Neural cell (in vitro differentiated cells): ENCODE measurements at regions not wholly inside any gene's neighbourhood (a gene's known extent, or its start where the extent isn't known, plus 50 kb on each side); places are given as distances from the start of the nearest gene placed in this dataset.

ENCODE experiments used
- H2AFZ ChIP-seq: fragments of 200-600, 300-800 bp; sonication (generic), shearing (Covaris generic); 2 replicates; pipeline ENCODE4 v1.6.0; 2014; ENCODE audit warnings: low read depth, mild to moderate bottlenecking, antibody characterized with exemption, low read length, moderate library complexity
- H3F3A ChIP-seq: fragments of 200-600 bp; shearing (Covaris generic); 2 replicates; pipeline ENCODE4 v1.6.1; 2016; ENCODE audit warnings: mild to moderate bottlenecking, moderate library complexity, mixed read lengths, antibody characterized with exemption, low read length; ENCODE audit not compliant: insufficient read depth, poor library complexity, severe bottlenecking
- H3K27ac ChIP-seq: fragments of 200-600, 300-800 bp; sonication (generic), shearing (Covaris generic); 2 replicates; pipeline ENCODE4 v1.5.1; 2014; ENCODE audit warnings: mild to moderate bottlenecking, low read length, moderate library complexity
- H3K27me3 ChIP-seq: fragments of 300-800, 200-600 bp; sonication (generic), shearing (Covaris generic); 2 replicates; pipeline ENCODE4 v1.6.0; 2014; ENCODE audit warnings: mild to moderate bottlenecking, low read depth, low read length, moderate library complexity; ENCODE audit not compliant: insufficient read depth
- H3K36me3 ChIP-seq: fragments of 300-800, 200-600 bp; sonication (generic), shearing (Covaris generic); 2 replicates; pipeline ENCODE4 v1.5.1; 2014; ENCODE audit warnings: mild to moderate bottlenecking, antibody characterized with exemption, low read length, moderate library complexity; ENCODE audit not compliant: insufficient read depth
- H3K4me2 ChIP-seq: fragments of 300-800, 200-600 bp; sonication (generic), shearing (Covaris generic); 2 replicates; pipeline ENCODE4 v1.6.0; 2014; ENCODE audit warnings: mild to moderate bottlenecking, low read length
- H3K4me3 ChIP-seq: fragments of 300-800, 200-600 bp; sonication (generic), shearing (Covaris generic); 2 replicates; pipeline ENCODE4 v1.5.1; 2014; ENCODE audit warnings: mild to moderate bottlenecking, low read length, moderate library complexity
- H3K79me2 ChIP-seq: fragments of 200-600 bp; shearing (Covaris generic); replicated peaks from 2 replicates; pipeline ENCODE4 v1.6.0; 2014; ENCODE audit warnings: mild to moderate bottlenecking, low read length, moderate library complexity; ENCODE audit not compliant: insufficient read depth
- H3K9ac ChIP-seq: fragments of 300-800, 200-600 bp; sonication (generic), shearing (Covaris generic); 2 replicates; pipeline ENCODE4 v1.6.1; 2016; ENCODE audit warnings: mild to moderate bottlenecking, low read length, mixed read lengths
- H3K9me2 ChIP-seq: fragments of 200-600 bp; shearing (Covaris generic); 2 replicates; pipeline ENCODE4 v1.6.1; 2016; ENCODE audit warnings: mild to moderate bottlenecking, low read length, mixed read lengths; ENCODE audit not compliant: insufficient read depth
- H3K9me3 ChIP-seq: fragments of 200-600, 300-800 bp; sonication (generic), shearing (Covaris generic); 2 replicates; pipeline ENCODE4 v1.6.1; 2016; ENCODE audit warnings: mild to moderate bottlenecking, mixed run types, low read length, moderate library complexity, mixed read lengths
- H4K20me1 ChIP-seq: fragments of 200-600 bp; shearing (Covaris generic); 2 replicates; pipeline ENCODE4 v1.6.1; 2016; ENCODE audit warnings: mild to moderate bottlenecking, mixed run types; ENCODE audit not compliant: insufficient read depth
- CTCF ChIP-seq: fragments of 450-650 bp; IDR thresholded peaks from 2 replicates; pipeline ENCODE4 v1.5.1; 2014; ENCODE audit warnings: antibody characterized with exemption, mild to moderate bottlenecking, moderate library complexity; ENCODE audit not compliant: poor library complexity, severe bottlenecking
- EP300 ChIP-seq: fragments of 450-650 bp; conservative IDR thresholded peaks from 2 replicates; pipeline ENCODE4 v1.6.1; 2014; ENCODE audit warnings: antibody characterized with exemption, mild to moderate bottlenecking, moderate library complexity; ENCODE audit not compliant: poor library complexity, severe bottlenecking
- EZH2 ChIP-seq: fragments of 200-600, 300-800 bp; shearing (Covaris generic), sonication (generic); IDR thresholded peaks from 2 replicates; pipeline ENCODE4 v1.6.1; 2014; ENCODE audit warnings: antibody characterized with exemption, low read length, borderline replicate concordance, mild to moderate bottlenecking; ENCODE audit not compliant: insufficient read depth, poor library complexity, severe bottlenecking
- MXI1 ChIP-seq: fragments of 450-650 bp; conservative IDR thresholded peaks from 2 replicates; pipeline ENCODE4 v1.6.1; 2014; ENCODE audit warnings: antibody characterized with exemption, mild to moderate bottlenecking; ENCODE audit not compliant: poor library complexity, severe bottlenecking
- POLR2AphosphoS5 ChIP-seq: IDR thresholded peaks from 2 replicates; pipeline ENCODE4 v1.6.1; 2012
- RAD21 ChIP-seq: fragments of 450-650 bp; conservative IDR thresholded peaks from 2 replicates; pipeline ENCODE4 v1.6.1; 2014; ENCODE audit warnings: antibody characterized with exemption, mild to moderate bottlenecking, moderate library complexity
- REST ChIP-seq: IDR thresholded peaks from 2 replicates; pipeline ENCODE4 v1.6.1; 2012; ENCODE audit warnings: borderline replicate concordance
- SMC3 ChIP-seq: fragments of 450-650 bp; conservative IDR thresholded peaks from 2 replicates; pipeline ENCODE4 v1.6.1; 2014; ENCODE audit warnings: antibody characterized with exemption, mild to moderate bottlenecking, moderate library complexity; ENCODE audit not compliant: poor library complexity
- TAF1 ChIP-seq: IDR thresholded peaks from 2 replicates; pipeline ENCODE4 v1.6.1; 2012; ENCODE audit warnings: low read depth

GRCh38 chr22:48237466-48238283, 1475.2 kb downstream of the TBC1D22A start:
- Histone ChIP-seq H3K4me3 (no peak overlapping the region), H3K36me3 (no peaks in the 10 kb centered on the region), H3K27me3 (no peaks in the 10 kb centered on the region), H3K9ac (no peak overlapping the region), H3K9me3 (no peaks in the 10 kb centered on the region), H3K9me2 (no peaks in the 10 kb centered on the region), H3K4me2 (no peak overlapping the region), H3F3A (peaks cover 3% of the 10 kb centered on the region), H3K27ac (no peak overlapping the region), H3K79me2 (no peaks in the 10 kb centered on the region), H4K20me1 (no peaks in the 10 kb centered on the region), H2AFZ (no peak overlapping the region)
- TF ChIP-seq EZH2 (no peak), TAF1 (no peak), MXI1 (no peak)

GRCh38 chr22:48236261-48236660, 1473.8 kb downstream of the TBC1D22A start:
- H2AFZ ChIP-seq, result no peak overlapping the region
- TF ChIP-seq POLR2AphosphoS5 (no peak), EZH2 (no peak), SMC3 (no peak), TAF1 (no peak), MXI1 (no peak), RAD21 (no peak), CTCF (no peak), REST (no peak), EP300 (no peak)
- no peaks in the 10 kb centered on the region for H3K36me3 ChIP-seq
- no peaks in the 10 kb centered on the region for H4K20me1 ChIP-seq
- H3F3A ChIP-seq, result peaks cover 3% of the 10 kb centered on the region
- no peak overlapping the region for H3K4me2 ChIP-seq
- H3K9me2 ChIP-seq, result no peaks in the 10 kb centered on the region
- no peaks in the 10 kb centered on the region for H3K27me3 ChIP-seq
- no peak overlapping the region for H3K4me3 ChIP-seq
- no peaks in the 10 kb centered on the region for H3K79me2 ChIP-seq
- H3K27ac ChIP-seq, result no peak overlapping the region
- no peaks in the 10 kb centered on the region for H3K9me3 ChIP-seq
- no peak overlapping the region for H3K9ac ChIP-seq
